Activated T-helper 17 cell treated with anti-CD3 and anti-CD28 coated beads, Interleukin-2, amount 50 U/mL, for 72 hours (primary cell): ENCODE measurements at regions not wholly inside any gene's neighbourhood (a gene's known extent, or its start where the extent isn't known, plus 50 kb on each side); places are given as distances from the start of the nearest gene placed in this dataset.

ENCODE experiments used
- ATAC-seq: fragments of 150-1000 bp; cut with Tn5 transposase; replicated peaks from 2 replicates; pipeline ENCODE4 v1.10.0; 2021; ENCODE audit warnings: mild to moderate bottlenecking, moderate library complexity
- H3K27ac Mint-ChIP-seq: one replicate; pipeline ENCODE4 v1.8.0; 2022; ENCODE audit warnings: mixed read lengths
- H3K27me3 Mint-ChIP-seq: one replicate; pipeline ENCODE4 v1.8.0; 2022; ENCODE audit warnings: mixed read lengths
- H3K36me3 Mint-ChIP-seq: one replicate; pipeline ENCODE4 v1.8.0; 2022; ENCODE audit warnings: low read depth, mild to moderate bottlenecking, mixed read lengths
- H3K4me1 Mint-ChIP-seq: one replicate; pipeline ENCODE4 v1.8.0; 2022; ENCODE audit warnings: mixed read lengths
- H3K4me3 Mint-ChIP-seq: one replicate; pipeline ENCODE4 v1.8.0; 2022; ENCODE audit warnings: mild to moderate bottlenecking, mixed read lengths
- H3K9me3 Mint-ChIP-seq: one replicate; pipeline ENCODE4 v1.8.0; 2022; ENCODE audit warnings: mixed read lengths

DNA sequence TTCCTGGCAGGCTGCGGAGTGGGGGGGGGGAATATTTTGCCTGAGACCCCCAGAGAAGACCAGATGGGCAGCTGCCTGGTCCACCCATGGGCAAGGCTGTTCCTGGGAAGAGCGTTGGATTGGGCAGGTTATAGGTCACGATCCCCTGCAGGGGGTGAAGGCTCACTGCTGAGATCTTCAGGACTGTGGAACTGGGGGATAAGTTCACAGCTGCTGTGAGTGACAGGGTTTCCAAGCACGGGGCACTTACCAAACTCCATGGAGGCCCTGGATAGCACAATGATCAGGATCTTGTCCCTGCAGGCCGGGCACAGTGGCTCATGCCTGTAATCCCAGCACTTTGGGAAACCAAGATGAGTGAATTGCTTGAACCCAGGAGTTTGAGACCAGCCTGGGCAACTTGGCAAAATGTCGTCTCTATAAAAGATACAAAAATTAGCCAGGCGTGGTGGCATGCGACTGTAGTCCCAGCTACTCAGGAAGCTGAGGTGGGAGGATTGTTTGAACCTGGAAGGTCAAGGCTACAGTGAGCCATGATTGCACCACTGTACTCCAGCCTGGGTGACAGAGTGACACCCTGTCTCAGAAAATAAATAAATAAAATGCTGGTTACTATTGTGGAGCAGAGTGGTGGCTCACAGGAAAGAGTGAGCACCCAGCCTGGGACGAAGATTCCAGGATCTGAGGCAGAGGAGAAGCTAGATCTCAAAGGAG is 68.0 kb upstream of the HELT start:
- Mint-ChIP-seq H3K27me3 (peaks cover 39% of the 10 kb centered on the region), H3K36me3 (no peaks in the 10 kb centered on the region), H3K4me1 (no peaks in the 10 kb centered on the region)

DNA sequence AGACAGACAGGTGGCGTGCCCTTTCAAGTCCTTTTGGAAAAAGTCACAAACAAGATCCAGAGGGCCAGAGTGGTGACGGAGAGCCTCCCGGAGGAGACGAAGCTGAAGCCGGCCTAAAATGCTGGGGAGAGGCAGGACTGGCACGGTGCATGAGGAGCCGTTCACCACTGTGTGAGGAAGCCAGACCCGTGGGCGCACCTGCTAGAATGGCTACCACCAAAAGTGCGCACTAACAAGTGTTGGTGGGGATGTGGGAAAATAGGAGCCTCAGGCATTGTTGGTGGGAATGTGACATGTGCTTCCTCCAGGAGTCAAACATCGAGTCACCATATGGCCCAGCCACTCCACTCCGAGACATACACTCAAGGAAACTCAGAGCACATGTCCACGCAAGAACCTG is 67.4 kb upstream of the HELT start:
- H3K36me3 Mint-ChIP-seq, result no peaks in the 10 kb centered on the region
- no peak overlapping the region for H3K27ac Mint-ChIP-seq
- peaks cover 39% of the 10 kb centered on the region for H3K27me3 Mint-ChIP-seq
- H3K9me3 Mint-ChIP-seq, result no peaks in the 10 kb centered on the region
- no peaks in the 10 kb centered on the region for H3K4me1 Mint-ChIP-seq
- no peak for ATAC-seq
- no peak overlapping the region for H3K4me3 Mint-ChIP-seq

More for the DNA sequence above, 68.0 kb upstream of the HELT start:
- no peak overlapping the region for H3K4me3 Mint-ChIP-seq
- H3K27ac Mint-ChIP-seq, result no peak overlapping the region
- ATAC-seq, result no peak
- H3K9me3 Mint-ChIP-seq, result no peaks in the 10 kb centered on the region

DNA sequence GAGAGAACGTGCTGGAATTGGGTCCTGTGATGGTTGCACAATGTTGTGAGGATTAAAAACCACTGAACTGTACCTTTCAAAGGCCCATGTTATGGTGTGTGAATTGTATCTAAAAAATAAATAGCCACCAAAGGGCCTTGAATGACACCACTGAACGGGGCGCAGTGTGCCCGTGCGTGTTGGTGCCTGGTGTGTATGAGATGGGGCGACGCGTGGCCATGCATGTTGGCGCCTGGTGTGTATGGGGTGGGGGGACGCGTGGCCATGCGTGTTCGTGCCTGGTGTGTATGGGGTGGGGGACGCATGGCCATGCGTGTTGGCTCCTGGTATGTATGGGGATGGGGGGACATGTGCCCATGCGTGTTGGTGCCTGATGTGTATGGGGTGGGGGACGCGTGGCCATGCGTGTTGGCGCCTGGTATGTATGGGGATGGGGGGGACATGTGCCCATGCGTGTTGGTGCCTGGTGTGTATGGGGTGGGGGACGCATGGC is 66.6 kb upstream of the HELT start:
- no peak overlapping the region for H3K27ac Mint-ChIP-seq
- no peaks in the 10 kb centered on the region for H3K9me3 Mint-ChIP-seq
- peaks cover 34% of the 10 kb centered on the region for H3K27me3 Mint-ChIP-seq
- ATAC-seq, result no peak
- H3K36me3 Mint-ChIP-seq, result no peaks in the 10 kb centered on the region
- no peaks in the 10 kb centered on the region for H3K4me1 Mint-ChIP-seq
- H3K4me3 Mint-ChIP-seq, result no peak overlapping the region

DNA sequence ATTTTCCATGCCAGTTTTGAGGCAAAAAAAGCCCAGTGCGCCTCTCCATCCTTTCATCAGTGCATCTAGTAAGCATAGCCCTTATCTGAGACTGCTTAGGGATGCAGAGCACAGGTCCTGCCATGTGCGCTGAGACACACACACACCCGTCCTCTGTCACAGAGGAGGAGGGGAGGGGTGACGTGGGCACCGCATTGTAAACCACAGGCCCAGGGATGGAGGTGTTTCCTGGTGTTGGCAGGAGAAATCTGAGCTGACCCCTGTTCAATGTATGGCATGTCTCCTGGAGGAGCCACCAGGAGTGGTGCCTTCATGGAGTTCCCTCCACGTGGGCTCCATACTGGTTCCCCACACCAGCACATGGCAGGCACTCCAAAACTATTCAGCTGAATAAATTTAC is 65.8 kb upstream of the HELT start:
- no peak for ATAC-seq
- Mint-ChIP-seq H3K9me3 (no peaks in the 10 kb centered on the region), H3K27me3 (peaks cover 28% of the 10 kb centered on the region), H3K4me3 (no peak overlapping the region), H3K27ac (no peak overlapping the region), H3K36me3 (no peaks in the 10 kb centered on the region), H3K4me1 (no peaks in the 10 kb centered on the region)

DNA sequence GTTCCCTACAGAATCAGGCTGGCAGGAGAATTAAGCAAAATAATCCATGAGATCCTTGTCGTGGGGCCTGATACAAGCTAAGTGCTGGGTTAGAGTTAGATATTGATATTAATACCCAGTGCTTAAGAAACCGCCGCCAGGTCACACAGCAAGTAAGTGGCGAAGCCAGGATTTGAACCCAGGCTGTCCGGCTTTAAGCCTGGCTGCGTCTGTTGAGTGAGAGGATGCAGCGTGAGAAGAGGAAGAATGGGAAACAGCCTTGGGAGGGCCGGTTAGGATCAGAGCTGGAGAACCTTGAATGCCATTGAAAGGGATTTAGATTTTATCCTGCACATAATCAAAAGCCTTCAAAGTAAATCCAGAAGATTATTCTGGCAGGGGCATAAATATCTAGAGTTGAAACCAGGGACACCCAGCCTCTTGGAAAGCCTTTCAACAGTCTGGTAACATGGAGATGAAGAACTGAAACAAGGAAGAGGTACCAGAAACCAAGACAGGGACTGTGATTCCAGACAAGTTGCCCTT is 64.8 kb upstream of the HELT start:
- no peak for ATAC-seq
- Mint-ChIP-seq H3K4me1 (no peaks in the 10 kb centered on the region), H3K4me3 (no peak overlapping the region), H3K27me3 (peaks cover 24% of the 10 kb centered on the region), H3K36me3 (no peaks in the 10 kb centered on the region), H3K9me3 (no peaks in the 10 kb centered on the region), H3K27ac (no peak overlapping the region)

DNA sequence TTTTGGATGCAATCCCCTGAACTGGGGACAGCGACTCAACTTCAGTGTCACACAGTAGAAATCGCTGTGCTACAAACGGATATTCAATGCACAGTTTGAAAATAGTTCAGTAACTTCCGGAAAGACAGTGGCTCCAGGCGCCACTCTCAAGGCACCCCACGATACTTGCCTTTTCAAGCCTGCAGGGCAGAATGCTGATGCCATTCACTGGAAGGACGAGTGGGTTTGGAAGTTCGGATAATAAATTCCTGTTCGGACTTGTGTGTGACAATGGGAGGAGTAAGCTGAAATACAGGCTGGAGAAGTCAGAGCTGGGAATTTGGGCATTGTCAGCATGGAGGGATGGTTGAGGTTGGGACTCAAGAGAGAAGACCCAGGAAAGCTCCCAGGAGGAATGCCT is 64.3 kb upstream of the HELT start:
- H3K27ac Mint-ChIP-seq, result no peak overlapping the region
- H3K27me3 Mint-ChIP-seq, result peaks cover 24% of the 10 kb centered on the region
- H3K9me3 Mint-ChIP-seq, result no peaks in the 10 kb centered on the region
- ATAC-seq, result no peak
- H3K4me1 Mint-ChIP-seq, result no peaks in the 10 kb centered on the region
- no peak overlapping the region for H3K4me3 Mint-ChIP-seq
- H3K36me3 Mint-ChIP-seq, result no peaks in the 10 kb centered on the region

DNA sequence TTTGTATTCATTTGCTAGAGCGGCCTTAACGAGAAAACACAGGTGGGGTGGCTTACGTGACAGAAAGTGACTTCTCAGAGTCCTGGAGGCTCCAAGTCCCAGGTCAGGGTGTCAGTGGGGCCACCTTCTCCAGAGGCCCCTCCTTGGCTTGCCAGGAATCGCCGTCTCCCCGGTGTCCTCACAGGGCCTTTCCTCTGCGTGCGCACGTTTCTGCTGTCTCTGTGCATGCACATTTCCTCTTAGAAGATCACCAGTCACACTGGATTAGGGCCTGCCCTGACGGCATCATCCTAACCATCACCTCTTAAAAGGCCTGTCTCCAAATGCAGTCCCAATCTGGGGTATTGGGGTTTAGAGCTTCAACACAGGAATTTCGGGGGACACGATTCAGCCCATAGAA is 63.8 kb upstream of the HELT start:
- Mint-ChIP-seq H3K27me3 (peaks cover 22% of the 10 kb centered on the region), H3K4me3 (no peak overlapping the region), H3K36me3 (no peaks in the 10 kb centered on the region), H3K9me3 (no peaks in the 10 kb centered on the region), H3K27ac (no peak overlapping the region), H3K4me1 (no peaks in the 10 kb centered on the region)
- ATAC-seq, result no peak

DNA sequence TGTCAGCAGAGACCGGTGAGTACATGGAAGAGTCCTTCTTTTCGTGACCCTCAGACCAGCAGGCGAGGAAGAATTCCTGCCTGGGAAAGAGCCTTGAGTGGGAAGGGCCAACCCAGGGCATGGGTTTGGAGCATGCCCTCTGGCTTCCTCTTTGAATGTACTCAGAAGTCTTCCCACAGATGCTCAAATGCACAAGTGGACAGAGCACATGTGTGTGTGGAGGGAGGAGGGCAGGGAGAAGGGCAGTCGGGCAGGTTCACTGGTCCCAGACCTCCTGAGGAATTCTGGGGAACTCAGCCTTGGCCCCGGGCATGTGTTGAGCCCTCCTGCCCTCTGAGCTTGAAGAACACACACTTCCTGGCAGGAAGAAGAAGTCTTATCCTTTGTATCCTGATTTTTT is 63.2 kb upstream of the HELT start:
- no peak overlapping the region for H3K4me3 Mint-ChIP-seq
- H3K36me3 Mint-ChIP-seq, result no peaks in the 10 kb centered on the region
- no peaks in the 10 kb centered on the region for H3K4me1 Mint-ChIP-seq
- ATAC-seq, result no peak
- H3K27me3 Mint-ChIP-seq, result peaks cover 17% of the 10 kb centered on the region
- H3K9me3 Mint-ChIP-seq, result no peaks in the 10 kb centered on the region
- no peak overlapping the region for H3K27ac Mint-ChIP-seq

DNA sequence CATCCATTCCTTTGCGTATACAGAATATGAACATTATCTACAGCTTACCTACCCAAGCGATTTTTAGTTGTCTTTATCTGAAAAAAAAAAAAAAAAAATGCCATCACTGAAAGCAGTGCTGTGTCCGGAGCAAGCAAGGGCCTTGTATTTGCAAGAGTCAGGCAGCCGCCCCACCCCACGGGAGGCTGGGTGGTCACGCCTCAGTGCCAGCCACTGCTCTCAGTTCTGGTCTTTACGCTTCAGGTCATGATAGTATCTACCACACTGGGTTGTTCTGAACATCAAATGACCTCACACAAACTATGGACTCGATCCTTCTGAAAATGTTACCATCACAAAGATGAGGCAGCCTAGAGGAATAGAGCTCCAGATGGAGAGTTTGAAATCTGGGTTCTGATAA is 62.7 kb upstream of the HELT start:
- Mint-ChIP-seq H3K4me1 (no peaks in the 10 kb centered on the region), H3K4me3 (no peak overlapping the region), H3K9me3 (no peaks in the 10 kb centered on the region), H3K36me3 (no peaks in the 10 kb centered on the region), H3K27ac (no peak overlapping the region), H3K27me3 (peaks cover 16% of the 10 kb centered on the region)
- ATAC-seq, result no peak

DNA sequence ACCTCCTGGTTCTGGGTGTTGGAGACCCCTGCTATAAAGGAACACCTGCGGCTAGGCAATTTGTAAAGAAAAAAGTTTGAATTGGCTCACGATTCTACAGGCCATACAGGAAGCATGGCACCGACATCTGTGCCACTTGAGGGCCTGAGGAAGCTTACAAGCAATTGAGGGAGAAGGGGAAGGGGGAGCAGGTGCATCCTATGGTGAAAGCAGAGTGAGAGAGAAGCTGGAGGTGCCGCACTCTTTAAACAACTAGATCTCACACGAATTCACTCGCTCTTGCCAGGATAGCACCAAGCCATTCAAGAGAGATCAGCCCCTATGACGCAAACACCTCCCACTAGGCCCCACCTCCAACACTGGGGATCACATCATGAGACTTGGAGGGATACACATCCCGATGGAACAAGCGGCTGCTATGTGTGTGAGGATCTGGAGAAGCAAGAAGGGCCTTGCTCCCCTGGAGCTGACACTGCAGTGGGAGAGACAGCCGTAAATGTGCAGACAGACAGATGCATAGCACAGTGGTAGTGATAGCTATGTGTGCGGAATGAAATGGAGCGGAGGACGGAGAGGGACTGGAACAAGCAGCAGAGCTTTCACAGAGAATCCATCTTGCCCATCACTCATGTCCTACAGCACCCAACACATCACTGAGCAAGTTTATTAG is 60.7 kb upstream of the HELT start:
- Mint-ChIP-seq H3K36me3 (no peaks in the 10 kb centered on the region), H3K27ac (no peak overlapping the region), H3K9me3 (no peaks in the 10 kb centered on the region), H3K4me3 (no peak overlapping the region), H3K4me1 (no peaks in the 10 kb centered on the region), H3K27me3 (peaks cover 8% of the 10 kb centered on the region)
- ATAC-seq, result no peak

DNA sequence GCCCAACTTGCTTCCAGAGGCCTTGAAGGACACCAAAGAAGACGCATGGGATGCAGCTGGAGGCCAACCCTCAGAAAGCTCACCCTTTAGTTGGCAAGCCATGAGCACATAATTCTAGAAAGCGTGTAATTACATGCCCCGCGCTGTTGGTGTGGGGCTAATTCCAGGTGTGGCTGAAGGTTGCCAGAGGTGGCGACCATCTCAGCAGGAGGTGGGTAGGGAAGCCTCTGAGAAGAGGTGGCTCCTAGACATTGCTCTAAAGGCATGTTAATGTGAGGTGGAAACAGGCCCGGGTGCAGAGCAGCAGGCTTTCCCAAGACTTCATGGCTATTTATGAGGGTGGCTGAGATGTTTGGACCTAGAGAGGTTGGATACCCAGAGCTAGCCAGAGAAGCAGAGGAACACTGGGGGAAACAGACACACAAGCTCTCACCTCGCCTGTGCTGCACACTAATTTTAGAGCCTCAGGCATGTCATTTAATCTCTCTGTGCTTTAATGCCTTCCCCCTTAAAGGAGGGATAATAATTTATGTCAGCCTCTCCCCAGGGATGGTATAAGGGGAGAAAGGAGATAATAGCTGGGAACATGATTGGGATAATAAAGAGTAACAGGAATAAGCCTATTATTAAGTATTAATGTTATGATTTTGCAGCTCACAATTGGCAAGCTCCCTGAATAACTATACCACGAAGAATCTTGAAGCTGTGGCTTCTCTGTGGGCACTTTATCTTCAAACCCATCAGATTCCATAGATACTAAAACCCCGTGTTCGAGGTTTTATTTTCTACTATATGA is 60.0 kb upstream of the HELT start:
- Mint-ChIP-seq H3K4me1 (no peaks in the 10 kb centered on the region), H3K4me3 (no peak overlapping the region), H3K27ac (no peak overlapping the region), H3K36me3 (no peaks in the 10 kb centered on the region), H3K9me3 (no peaks in the 10 kb centered on the region), H3K27me3 (peaks cover 7% of the 10 kb centered on the region)
- ATAC-seq, result no peak

DNA sequence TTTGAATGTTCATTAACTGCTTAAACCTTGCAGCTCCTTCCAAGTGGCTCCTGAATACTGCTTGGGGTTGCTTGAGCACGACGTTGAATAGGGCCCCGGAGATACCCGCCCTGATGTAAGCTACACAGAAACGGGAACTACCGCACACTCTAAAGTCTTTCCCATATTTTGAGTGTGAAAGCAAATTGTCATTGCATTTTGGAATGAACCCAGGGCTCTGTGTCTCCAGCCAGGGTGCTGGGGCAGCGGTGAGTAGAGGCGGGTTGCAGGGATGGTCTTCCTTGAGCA is 59.4 kb upstream of the HELT start:
- no peaks in the 10 kb centered on the region for H3K36me3 Mint-ChIP-seq
- no peaks in the 10 kb centered on the region for H3K9me3 Mint-ChIP-seq
- peaks cover 4% of the 10 kb centered on the region for H3K27me3 Mint-ChIP-seq
- no peak overlapping the region for H3K4me3 Mint-ChIP-seq
- H3K4me1 Mint-ChIP-seq, result no peaks in the 10 kb centered on the region
- no peak overlapping the region for H3K27ac Mint-ChIP-seq
- ATAC-seq, result no peak

DNA sequence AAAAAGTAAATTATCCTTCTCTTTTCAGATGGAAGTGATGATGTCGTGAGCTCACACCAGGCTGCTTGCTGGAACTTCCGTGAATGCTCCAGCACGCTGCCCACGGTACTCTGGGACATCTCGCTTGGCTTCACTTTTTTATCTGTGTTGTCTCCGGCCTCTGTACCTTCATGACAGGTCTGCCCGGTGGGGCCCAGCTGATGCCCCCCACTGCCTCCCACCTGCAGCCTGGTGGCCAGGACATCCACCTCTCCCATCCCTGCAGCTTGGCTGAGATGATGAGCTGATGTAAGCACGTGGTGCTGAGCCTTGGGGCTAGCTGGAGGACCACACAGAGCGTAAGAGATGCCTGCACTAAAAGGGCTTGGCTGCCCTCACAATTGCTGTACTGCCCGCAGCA is 59.0 kb upstream of the HELT start:
- no peaks in the 10 kb centered on the region for H3K9me3 Mint-ChIP-seq
- no peak overlapping the region for H3K4me3 Mint-ChIP-seq
- H3K4me1 Mint-ChIP-seq, result no peaks in the 10 kb centered on the region
- H3K36me3 Mint-ChIP-seq, result no peaks in the 10 kb centered on the region
- H3K27ac Mint-ChIP-seq, result no peak overlapping the region
- no peak for ATAC-seq
- H3K27me3 Mint-ChIP-seq, result no peaks in the 10 kb centered on the region

DNA sequence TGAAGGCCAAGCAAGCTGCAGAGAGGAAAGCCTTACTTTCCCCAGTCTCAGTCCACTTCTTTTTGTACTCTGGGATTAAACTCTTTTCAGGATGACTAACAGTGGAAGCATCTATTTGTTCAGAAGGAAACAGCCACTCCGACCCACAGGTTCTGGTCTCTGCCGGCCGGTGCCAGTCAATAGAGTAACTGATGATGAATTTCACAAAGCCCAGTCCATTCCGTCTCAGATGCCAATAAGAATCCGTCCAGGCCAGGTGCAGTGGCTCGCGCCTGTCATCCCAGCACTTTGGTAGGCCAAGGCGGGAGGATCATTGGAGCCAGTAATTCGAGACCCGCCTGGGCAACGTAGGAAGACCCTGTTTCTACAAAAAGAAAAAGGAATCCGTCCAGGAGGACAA is 58.5 kb upstream of the HELT start:
- H3K4me1 Mint-ChIP-seq, result peaks cover 2% of the 10 kb centered on the region
- no peaks in the 10 kb centered on the region for H3K9me3 Mint-ChIP-seq
- H3K27me3 Mint-ChIP-seq, result no peaks in the 10 kb centered on the region
- ATAC-seq, result no peak
- H3K4me3 Mint-ChIP-seq, result no peak overlapping the region
- no peak overlapping the region for H3K27ac Mint-ChIP-seq
- peaks cover 2% of the 10 kb centered on the region for H3K36me3 Mint-ChIP-seq

DNA sequence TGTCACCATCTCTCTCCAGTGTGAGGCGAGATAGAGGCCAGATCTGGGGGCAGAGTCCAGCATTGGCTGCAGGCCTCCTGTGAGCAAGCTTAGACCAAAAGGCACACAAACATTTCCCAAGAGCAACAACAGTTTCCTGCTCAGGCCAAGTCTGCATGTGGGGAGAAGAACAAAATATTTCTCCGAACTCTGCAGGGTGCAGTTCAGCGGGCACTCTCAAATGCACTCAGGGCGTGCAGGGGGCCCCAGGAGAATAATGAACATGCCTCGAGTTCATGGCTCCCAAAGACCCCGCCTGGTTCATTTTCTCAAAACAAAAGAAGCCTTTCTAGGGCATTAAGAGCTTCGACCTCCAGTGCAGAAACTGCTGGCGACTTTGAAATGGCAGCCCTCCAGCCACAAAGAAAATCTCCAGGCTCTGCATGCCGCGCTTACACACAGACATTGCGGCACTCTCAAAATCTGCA is 57.8 kb upstream of the HELT start:
- Mint-ChIP-seq H3K27me3 (no peaks in the 10 kb centered on the region), H3K36me3 (peaks cover 9% of the 10 kb centered on the region), H3K4me1 (peaks cover 6% of the 10 kb centered on the region), H3K9me3 (no peaks in the 10 kb centered on the region), H3K27ac (no peak overlapping the region), H3K4me3 (no peak overlapping the region)
- no peak for ATAC-seq
